A549 (cell line): ENCODE measurements at regions not wholly inside any gene's neighbourhood (a gene's known extent, or its start where the extent isn't known, plus 50 kb on each side); places are given as distances from the start of the nearest gene placed in this dataset.

Experiments
- ATAC-seq, 2 experiments: fragments of 200-7000 bp in 1 of 2; fragments of >200 bp in 1 of 2; cut with Nextera tagmentation in 1 of 2; cut with Tn5 transposase in 1 of 2; 3 replicates each; pipeline versions ENCODE4 v1.8.0 to v1.9.1; 2018 to 2020; ENCODE audit warnings: mild to moderate bottlenecking in 1 of 2, moderate library complexity in 1 of 2
- CTCF ChIA-PET: fragments of 300-600 bp; sonication (Branson Sonifier 250); formaldehyde crosslinking; extraction: SDS; loops from one replicate; lab custom pipeline; 2021; ENCODE audit warnings: antibody characterized with exemption, inconsistent platforms; lab: Yijun Ruan, JAX
- POLR2A ChIA-PET: fragments of 350-600 bp; formaldehyde crosslinking; extraction: SDS; loops from one replicate; lab custom pipeline; 2021; ENCODE audit warnings: antibody characterized with exemption, inconsistent platforms; lab: Yijun Ruan, JAX
- DNase-seq, 2 experiments: peaks; one replicate each; pipeline versions ENCODE4 v3.0.0 to v3.0.0-alpha.2; 2011 to 2016; ENCODE audit warnings: low read depth in 1 of 2, low spot score in 1 of 2
- FAIRE-seq: peaks from 2 replicates; lab custom pipeline; 2011; peaks lifted over from hg19 to GRCh38; lab: Jason Lieb, UNC
- H3K27ac ChIP-seq, 2 experiments: fragments of >200 bp; sonication (Bioruptor Twin); formaldehyde crosslinking; 3 replicates each; pipeline ENCODE4 v1.5.1; 2016 to 2017
- H3K4me1 ChIP-seq: fragments of >200 bp; sonication (Bioruptor Twin); formaldehyde crosslinking; 3 replicates; pipeline ENCODE4 v1.6.1; 2016
- H3K4me2 ChIP-seq: fragments of >200 bp; sonication (Bioruptor Twin); formaldehyde crosslinking; 3 replicates; pipeline ENCODE4 v1.6.1; 2016
- H3K4me3 ChIP-seq: fragments of >200 bp; sonication (Bioruptor Twin); formaldehyde crosslinking; 3 replicates; pipeline ENCODE4 v1.5.1; 2016
- H3K9me3 ChIP-seq: fragments of >200 bp; sonication (Bioruptor Twin); formaldehyde crosslinking; 3 replicates; pipeline ENCODE4 v1.6.1; 2016
- ATOH8 ChIP-seq: fragments of 250-450 bp; sonication (Bioruptor Pico); IDR thresholded peaks from 2 replicates; pipeline ENCODE4 v1.5.0; 2020; ENCODE audit warnings: low read depth, mild to moderate bottlenecking, moderate library complexity
- BCL3 ChIP-seq: fragments of >200 bp; sonication (Bioruptor Twin); formaldehyde crosslinking; IDR thresholded peaks from 3 replicates; pipeline ENCODE4 v1.6.1; 2016
- CBX2 ChIP-seq: fragments of 200-600 bp; sonication (generic); IDR thresholded peaks from 2 replicates; pipeline ENCODE4 v1.6.1; 2016; ENCODE audit warnings: low read depth, mild to moderate bottlenecking, borderline replicate concordance
- EHF ChIP-seq: fragments of 250-450 bp; sonication (Bioruptor Pico); IDR thresholded peaks from 2 replicates; pipeline ENCODE4 v1.5.0; 2020; ENCODE audit warnings: mild to moderate bottlenecking
- FOSB ChIP-seq: fragments of 250-450 bp; sonication (Bioruptor Pico); IDR thresholded peaks from 2 replicates; pipeline ENCODE4 v1.5.0; 2020; ENCODE audit warnings: mild to moderate bottlenecking, moderate library complexity
- FOXS1 ChIP-seq: fragments of 250-450 bp; sonication (Bioruptor Pico); IDR thresholded peaks from 2 replicates; pipeline ENCODE4 v1.5.0; 2020; ENCODE audit warnings: mild to moderate bottlenecking, moderate library complexity
- GATA3 ChIP-seq: IDR thresholded peaks from 2 replicates; pipeline ENCODE4 v1.6.1; 2012; ENCODE audit warnings: borderline replicate concordance
- HDAC2 ChIP-seq: fragments of 200-600 bp; sonication (generic); IDR thresholded peaks from 2 replicates; pipeline ENCODE4 v1.6.1; 2016
- HOXA7 ChIP-seq: fragments of 250-450 bp; sonication (Bioruptor Pico); IDR thresholded peaks from 2 replicates; pipeline ENCODE4 v1.5.0; 2020; ENCODE audit warnings: mild to moderate bottlenecking, moderate library complexity
- HOXB13 ChIP-seq: fragments of 250-450 bp; sonication (Bioruptor Pico); IDR thresholded peaks from 2 replicates; pipeline ENCODE4 v1.5.0; 2020; ENCODE audit warnings: low read depth, mild to moderate bottlenecking, moderate library complexity
- JUN ChIP-seq, 2 experiments: fragments of >200 bp; sonication (Bioruptor Twin); formaldehyde crosslinking; IDR thresholded peaks; 2 replicates in 1 of 2; 3 replicates in 1 of 2; pipeline ENCODE4 v1.6.1; 2016 to 2017
- KDM1A ChIP-seq: fragments of 200-600 bp; sonication (generic); IDR thresholded peaks from 2 replicates; pipeline ENCODE4 v1.6.1; 2016; ENCODE audit warnings: low read depth, mild to moderate bottlenecking
- KDM5A ChIP-seq: fragments of 200-600 bp; sonication (generic); IDR thresholded peaks from 2 replicates; pipeline ENCODE4 v1.6.1; 2016; ENCODE audit warnings: antibody characterized with exemption, mild to moderate bottlenecking
- MAFK ChIP-seq: fragments of 450-650 bp; IDR thresholded peaks from 2 replicates; pipeline ENCODE4 v1.6.1; 2014; ENCODE audit not compliant: partially characterized antibody
- MAZ ChIP-seq: fragments of 150-350 bp; IDR thresholded peaks from 2 replicates; pipeline ENCODE4 v1.6.1; 2014; ENCODE audit warnings: antibody characterized with exemption, low read depth, low read length, borderline replicate concordance
- NFE2L2 ChIP-seq: fragments of 150-350 bp; conservative IDR thresholded peaks from 2 replicates; pipeline ENCODE4 v1.6.1; 2014; ENCODE audit warnings: low read length
- NPAS2 ChIP-seq: fragments of 250-450 bp; sonication (Bioruptor Pico); IDR thresholded peaks from 2 replicates; pipeline ENCODE4 v1.8.0; 2022; ENCODE audit warnings: mild to moderate bottlenecking, moderate library complexity, borderline replicate concordance
- PBX3 ChIP-seq: IDR thresholded peaks from 2 replicates; pipeline ENCODE4 v1.6.1; 2012
- PHF8 ChIP-seq: fragments of 200-600 bp; sonication (generic); IDR thresholded peaks from 2 replicates; pipeline ENCODE4 v1.6.1; 2016; ENCODE audit warnings: low read depth, mild to moderate bottlenecking, antibody characterized with exemption, moderate library complexity, borderline replicate concordance
- POLR2A ChIP-seq: IDR thresholded peaks from 2 replicates; pipeline ENCODE4 v1.6.1; 2012; ENCODE audit warnings: mild to moderate bottlenecking, low read length
- RCOR1 ChIP-seq: fragments of 150-350 bp; IDR thresholded peaks from 2 replicates; pipeline ENCODE4 v1.6.1; 2014; ENCODE audit warnings: antibody characterized with exemption, low read length, low read depth
- REST ChIP-seq: fragments of 200-600 bp; sonication (generic); IDR thresholded peaks from 2 replicates; pipeline ENCODE4 v1.6.1; 2016; ENCODE audit warnings: antibody characterized with exemption, mild to moderate bottlenecking, moderate library complexity
- RFX5 ChIP-seq: fragments of 450-650 bp; IDR thresholded peaks from 2 replicates; pipeline ENCODE4 v1.7.1; 2014; ENCODE audit warnings: antibody characterized with exemption, mild to moderate bottlenecking, moderate library complexity
- RNF2 ChIP-seq: fragments of 200-600 bp; sonication (generic); IDR thresholded peaks from 2 replicates; pipeline ENCODE4 v1.6.1; 2016; ENCODE audit warnings: low read depth, mild to moderate bottlenecking, antibody characterized with exemption, moderate library complexity, borderline replicate concordance
- ZFP36 ChIP-seq: fragments of 450-650 bp; IDR thresholded peaks from 2 replicates; pipeline ENCODE4 v1.6.1; 2014; ENCODE audit warnings: borderline replicate concordance; ENCODE audit not compliant: partially characterized antibody
- ZNF302 ChIP-seq: fragments of 250-450 bp; sonication (Bioruptor Pico); IDR thresholded peaks from 2 replicates; pipeline ENCODE4 v1.9.0; 2021; ENCODE audit warnings: inconsistent platforms, mild to moderate bottlenecking, moderate library complexity
- ZSCAN20 ChIP-seq: fragments of 250-450 bp; sonication (Bioruptor Pico); IDR thresholded peaks from 2 replicates; pipeline ENCODE4 v1.8.0; 2022; ENCODE audit warnings: mild to moderate bottlenecking, moderate library complexity
- WGBS: methylation state at CpG from one replicate; pipeline ENCODE4 v1.1.6; 2017; ENCODE audit errors: missing lambda C conversion rate; 5-methylcytosine and 5-hydroxymethylcytosine counted together

GRCh38 chr5:89313044-89313443, 430.1 kb upstream of the MEF2C start:
- no peak overlapping the region for H3K4me3 ChIP-seq
- WGBS, result 3% methylated on average over 2 of the region's 2 CpGs
- no peak overlapping the region for H3K4me2 ChIP-seq
- ChIA-PET CTCF (no interaction called here), POLR2A (no interaction called here)
- H3K9me3 ChIP-seq, result no peaks in the 10 kb centered on the region
- ATAC-seq (no peak), FAIRE-seq (no peak), DNase-seq (no peak)
- no peak overlapping the region for H3K27ac ChIP-seq
- no peaks in the 10 kb centered on the region for H3K4me1 ChIP-seq
- no peak for TF ChIP-seq HOXA7
- no peak for TF ChIP-seq RCOR1
- TF ChIP-seq RNF2, result no peak
- no peak for TF ChIP-seq ZNF302 (CRISPR knock-in tag)
- TF ChIP-seq REST, result no peak
- no peak for TF ChIP-seq NPAS2 (CRISPR knock-in tag)
- TF ChIP-seq POLR2A, result no peak
- no peak for TF ChIP-seq CBX2
- TF ChIP-seq PHF8, result no peak
- no peak for TF ChIP-seq ATOH8 (CRISPR knock-in tag)
- no peak for TF ChIP-seq MAFK
- no peak for TF ChIP-seq KDM1A
- TF ChIP-seq MAZ, result no peak
- no peak for TF ChIP-seq BCL3
- TF ChIP-seq HDAC2, result no peak
- no peak for TF ChIP-seq PBX3
- no peak for TF ChIP-seq EHF
- no peak for TF ChIP-seq RFX5

- no peaks in the 10 kb centered on the region for H3K9me3 ChIP-seq
- FAIRE-seq, result no peak
- TF ChIP-seq ZSCAN20 (no peak), KDM5A (no peak), NFE2L2 (no peak), GATA3 (no peak), HOXB13 (CRISPR knock-in tag) (no peak), ZFP36 (no peak), FOXS1 (CRISPR knock-in tag) (no peak), JUN (IDR thresholded peaks at IDR 0.05) (no peak), FOSB (CRISPR knock-in tag) (no peak)
- TF ChIP-seq, all 56 proteins: peak for 0
- H3K4me1 ChIP-seq, result no peaks in the 10 kb centered on the region
- H3K27ac ChIP-seq, result no peak overlapping the region
- CTCF ChIA-PET, result no interaction called here
- DNase-seq (no peak), ATAC-seq (no peak)
- WGBS, result 10% methylated on average over 1 of the region's 1 CpG
- no peak overlapping the region for H3K4me2 ChIP-seq
- no peak overlapping the region for H3K4me3 ChIP-seq
- POLR2A ChIA-PET, result no interaction called here
Observed at GRCh38 chr5:89309268-89309667, 426.3 kb upstream of the MEF2C start.
